Type B pancreatic cell (in vitro differentiated cells): ENCODE measurements at regions not wholly inside any gene's neighbourhood (a gene's known extent, or its start where the extent isn't known, plus 50 kb on each side); places are given as distances from the start of the nearest gene placed in this dataset.

Experiments used
- DNase-seq: peaks from one replicate; pipeline ENCODE4 v3.0.0; 2021; ENCODE audit warnings: mixed read lengths; ENCODE audit not compliant: unreplicated experiment; ENCODE audit errors: extremely low spot score
- H3K27ac Mint-ChIP-seq: 2 replicates; pipeline ENCODE4 v1.8.0; 2021; ENCODE audit warnings: mild to moderate bottlenecking, mixed read lengths
- H3K27me3 Mint-ChIP-seq: 2 replicates; pipeline ENCODE4 v1.8.0; 2021; ENCODE audit warnings: mixed read lengths
- H3K36me3 Mint-ChIP-seq: 2 replicates; pipeline ENCODE4 v1.8.0; 2021; ENCODE audit warnings: mixed read lengths
- H3K4me1 Mint-ChIP-seq: one replicate; pipeline ENCODE4 v1.8.0; 2021; ENCODE audit warnings: mixed read lengths; ENCODE audit not compliant: unreplicated experiment
- H3K4me3 Mint-ChIP-seq: 2 replicates; pipeline ENCODE4 v1.8.0; 2021; ENCODE audit warnings: mild to moderate bottlenecking, mixed read lengths
- H3K9me3 Mint-ChIP-seq: 2 replicates; pipeline ENCODE4 v1.8.0; 2021; ENCODE audit warnings: mixed read lengths
- CTCF ChIP-seq: fragments of 200-600 bp; sonication (generic); conservative IDR thresholded peaks from 2 replicates; pipeline ENCODE4 v1.5.0; 2021; ENCODE audit warnings: antibody characterized with exemption, mild to moderate bottlenecking

GRCh38 chr5:2556375-2556966 is 195.0 kb downstream of the IRX2 start:
- TF ChIP-seq CTCF: no peak
- no peak overlapping the region for H3K4me3 Mint-ChIP-seq
- no peak for DNase-seq
- peaks cover 3% of the 10 kb centered on the region for H3K27me3 Mint-ChIP-seq
- H3K36me3 Mint-ChIP-seq: peaks cover 4% of the 10 kb centered on the region
- no peaks in the 10 kb centered on the region for H3K4me1 Mint-ChIP-seq
- H3K27ac Mint-ChIP-seq: no peak overlapping the region
- H3K9me3 Mint-ChIP-seq: peaks cover 19% of the 10 kb centered on the region

- no peak overlapping the region for H3K27ac Mint-ChIP-seq
- H3K27me3 Mint-ChIP-seq: peaks cover 2% of the 10 kb centered on the region
- peaks cover 19% of the 10 kb centered on the region for H3K9me3 Mint-ChIP-seq
- no peak for TF ChIP-seq CTCF
- peaks cover 4% of the 10 kb centered on the region for H3K36me3 Mint-ChIP-seq
- no peak overlapping the region for H3K4me3 Mint-ChIP-seq
- H3K4me1 Mint-ChIP-seq: no peaks in the 10 kb centered on the region
- no peak for DNase-seq
These were observed 197.9 kb downstream of the IRX2 start for GRCh38 chr5:2553611-2554010.

- Mint-ChIP-seq H3K4me1 (no peaks in the 10 kb centered on the region), H3K27ac (no peak overlapping the region), H3K4me3 (no peak overlapping the region), H3K27me3 (peaks cover 21% of the 10 kb centered on the region), H3K36me3 (peaks cover 4% of the 10 kb centered on the region), H3K9me3 (peaks cover 19% of the 10 kb centered on the region)
- no peak for TF ChIP-seq CTCF
- DNase-seq: no peak
These were observed 201.0 kb downstream of the IRX2 start for GRCh38 chr5:2550509-2550908.

GRCh38 chr5:2549900-2550299 is 201.6 kb downstream of the IRX2 start:
- Mint-ChIP-seq H3K27me3 (peaks cover 24% of the 10 kb centered on the region), H3K36me3 (peaks cover 4% of the 10 kb centered on the region), H3K27ac (no peak overlapping the region), H3K9me3 (peaks cover 14% of the 10 kb centered on the region), H3K4me1 (no peaks in the 10 kb centered on the region), H3K4me3 (no peak overlapping the region)
- TF ChIP-seq CTCF: no peak
- DNase-seq: no peak

- Mint-ChIP-seq H3K4me1 (no peaks in the 10 kb centered on the region), H3K4me3 (no peak overlapping the region), H3K9me3 (peaks cover 8% of the 10 kb centered on the region), H3K36me3 (peaks cover 4% of the 10 kb centered on the region), H3K27me3 (peaks cover 24% of the 10 kb centered on the region), H3K27ac (no peak overlapping the region)
- no peak for TF ChIP-seq CTCF
- no peak for DNase-seq
These were observed 202.1 kb downstream of the IRX2 start for GRCh38 chr5:2549354-2549753.

- H3K4me3 Mint-ChIP-seq: no peak overlapping the region
- H3K27ac Mint-ChIP-seq: no peak overlapping the region
- H3K4me1 Mint-ChIP-seq: no peaks in the 10 kb centered on the region
- H3K9me3 Mint-ChIP-seq: no peaks in the 10 kb centered on the region
- no peak for DNase-seq
- peaks cover 39% of the 10 kb centered on the region for H3K27me3 Mint-ChIP-seq
- no peak for TF ChIP-seq CTCF
- H3K36me3 Mint-ChIP-seq: no peaks in the 10 kb centered on the region
These were observed 204.5 kb downstream of the IRX2 start for GRCh38 chr5:2546938-2547337.
